ENCODE measurements at regions not wholly inside any gene's neighbourhood (a gene's known extent, or its start where the extent isn't known, plus 50 kb on each side); places are given as distances from the start of the nearest gene placed in this dataset.

GRCh38 chr10:78575400-78575799 lies 493.4 kb upstream of the ZMIZ1 start:
- TF ChIP-seq CTCF (IDR thresholded peaks at IDR 0.05) = no peak
- no peak for TF ChIP-seq POLR2A (IDR thresholded peaks at IDR 0.05)

Data from thyroid gland (tissue), 4 donors.